ENCODE measurements at regions not wholly inside any gene's neighbourhood (a gene's known extent, or its start where the extent isn't known, plus 50 kb on each side); places are given as distances from the start of the nearest gene placed in this dataset.
"Not testable (repeated sequence)": the region's sequence is repeated elsewhere in the genome, so short reads cannot be mapped to it uniquely, and the experiment has no call there.

- no peaks in the 10 kb centered on the region for H3K4me1 ChIP-seq (ENCODE audit: control insufficient read depth in 1 of 2, insufficient read depth in 2 of 2, low read length in 2 of 2)
- DNase-seq (ENCODE audit: low read depth, low spot score) = no peak
- ChIA-PET RAD21 (ENCODE audit: low non-redundant PET in 1 of 2, low total read pairs in 2 of 2, uncharacterized antibody in 2 of 2, unreplicated experiment in 2 of 2) (no interaction called here), CTCF (no interaction called here), POLR2A (no interaction called here)
- H3K4me3 ChIP-seq (replicated peaks in 1 of 2; ENCODE audit: low read depth in 1 of 2, low read length in 2 of 2) = no peak overlapping the region
- no peak for ATAC-seq
- H3K27me3 ChIP-seq (ENCODE audit: insufficient read depth, low read length) = no peaks in the 10 kb centered on the region
- H3K79me2 ChIP-seq (ENCODE audit: insufficient read depth, low read length) = no peaks in the 10 kb centered on the region
- H2AFZ ChIP-seq (ENCODE audit: low read depth, low read length, poor library complexity, severe bottlenecking) = no peak overlapping the region
- no peak overlapping the region for H3K9ac ChIP-seq (ENCODE audit: low read length)
- peaks cover 14 to 17% of the 10 kb centered on the region in 2 experiments; a peak in 3 of 4 replicates for H3K9me3 ChIP-seq (ENCODE audit: control insufficient read depth in 1 of 2, insufficient read depth in 1 of 2, low read depth in 1 of 2, low read length in 2 of 2)
- no peaks in the 10 kb centered on the region for H3K36me3 ChIP-seq (ENCODE audit: control insufficient read depth in 1 of 2, insufficient read depth in 2 of 2, low read length in 2 of 2)
- BruUV-seq (replicated peaks) = no TSS peak
- intact Hi-C loops (cut with micrococcal nuclease) = no loop called here
- H3K27ac ChIP-seq (ENCODE audit: low read depth, low read length) = no peak overlapping the region
- no peaks in the 10 kb centered on the region for H3K9me2 ChIP-seq (ENCODE audit: insufficient read depth)
- no peak for TF ChIP-seq FOSL1 (IDR thresholded peaks at IDR 0.05; ENCODE audit: low read depth)
- TF ChIP-seq YY1 (IDR thresholded peaks at IDR 0.05; ENCODE audit: extremely low read depth, insufficient replicate concordance, low read depth, low read length) = no peak
- no peak for TF ChIP-seq SRF (IDR thresholded peaks at IDR 0.05; ENCODE audit: low read depth)
- TF ChIP-seq EZH2 (IDR thresholded peaks at IDR 0.05) = no peak
- no peaks in the 10 kb centered on the region for H4K20me1 ChIP-seq (ENCODE audit: insufficient read depth)
- no peak overlapping the region for H3K4me2 ChIP-seq (ENCODE audit: low read length)
These were observed 131.1 kb downstream of the DSEL start for GRCh38 chr18:67385455-67385854.

GRCh38 chr18:67384057-67384456 is 132.5 kb downstream of the DSEL start:
- intact Hi-C loops (cut with micrococcal nuclease); BruUV-seq (replicated peaks); ATAC-seq; H3K27me3 ChIP-seq (ENCODE audit: insufficient read depth, low read length); RAD21 ChIA-PET (ENCODE audit: low non-redundant PET in 1 of 2, low total read pairs in 2 of 2, uncharacterized antibody in 2 of 2, unreplicated experiment in 2 of 2); H3K4me2 ChIP-seq (ENCODE audit: low read length); H2AFZ ChIP-seq (ENCODE audit: low read depth, low read length, poor library complexity, severe bottlenecking); CTCF ChIA-PET; H4K20me1 ChIP-seq (ENCODE audit: insufficient read depth); POLR2A ChIA-PET; H3K4me1 ChIP-seq (ENCODE audit: control insufficient read depth in 1 of 2, insufficient read depth in 2 of 2, low read length in 2 of 2); H3K79me2 ChIP-seq (ENCODE audit: insufficient read depth, low read length); H3K4me3 ChIP-seq (replicated peaks in 1 of 2; ENCODE audit: low read depth in 1 of 2, low read length in 2 of 2); H3K9me2 ChIP-seq (ENCODE audit: insufficient read depth); H3K9ac ChIP-seq (ENCODE audit: low read length); H3K27ac ChIP-seq (ENCODE audit: low read depth, low read length); DNase-seq (ENCODE audit: low read depth, low spot score); H3K36me3 ChIP-seq (ENCODE audit: control insufficient read depth in 1 of 2, insufficient read depth in 2 of 2, low read length in 2 of 2): not testable (repeated sequence)
- peaks cover 14 to 22% of the 10 kb centered on the region in 2 experiments; a peak in 3 of 4 replicates for H3K9me3 ChIP-seq (ENCODE audit: control insufficient read depth in 1 of 2, insufficient read depth in 1 of 2, low read depth in 1 of 2, low read length in 2 of 2)

Data from HCT116 (cell line).